ENCODE measurements at regions not wholly inside any gene's neighbourhood (a gene's known extent, or its start where the extent isn't known, plus 50 kb on each side); places are given as distances from the start of the nearest gene placed in this dataset.

DNA sequence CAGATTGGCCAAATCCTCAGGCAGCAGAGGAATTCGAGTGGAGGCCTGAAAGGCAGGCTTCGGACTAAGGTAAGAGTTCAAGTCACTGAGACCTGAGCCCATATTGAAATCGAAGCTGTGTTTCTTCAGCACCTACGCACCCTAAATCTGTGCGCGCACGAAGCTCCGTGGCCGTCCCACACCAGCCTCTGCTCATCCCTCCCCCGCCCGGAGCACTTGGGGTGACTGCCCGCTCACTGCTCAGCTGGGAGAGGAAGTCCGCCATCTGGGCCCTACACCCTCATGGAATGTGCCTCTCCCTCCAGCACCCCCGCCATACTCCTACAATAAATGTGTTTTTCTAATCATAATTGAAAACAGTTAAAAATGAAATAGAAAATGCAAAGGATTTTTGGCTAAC, 734.5 kb downstream of the GALR1 start:
- Histone ChIP-seq H2AFZ (ENCODE audit: low read depth) (no peak overlapping the region), H4K20me1 (ENCODE audit: insufficient read depth) (no peaks in the 10 kb centered on the region), H3K79me2 (ENCODE audit: insufficient read depth, low read depth) (no peaks in the 10 kb centered on the region), H3K9ac (no peak overlapping the region), H3K4me2 (no peak overlapping the region), H3K27ac (no peak overlapping the region), H3K4me3 (IDR thresholded peaks at IDR 0.05; ENCODE audit: insufficient read depth, low read depth, low read length) (no peak overlapping the region), H3K27me3 (ENCODE audit: insufficient read depth, low read depth) (no peaks in the 10 kb centered on the region), H3K36me3 (ENCODE audit: insufficient read depth) (no peaks in the 10 kb centered on the region), H3K4me1 (ENCODE audit: low read depth, poor library complexity, severe bottlenecking) (no peaks in the 10 kb centered on the region)
- TF ChIP-seq, protein P1, sequence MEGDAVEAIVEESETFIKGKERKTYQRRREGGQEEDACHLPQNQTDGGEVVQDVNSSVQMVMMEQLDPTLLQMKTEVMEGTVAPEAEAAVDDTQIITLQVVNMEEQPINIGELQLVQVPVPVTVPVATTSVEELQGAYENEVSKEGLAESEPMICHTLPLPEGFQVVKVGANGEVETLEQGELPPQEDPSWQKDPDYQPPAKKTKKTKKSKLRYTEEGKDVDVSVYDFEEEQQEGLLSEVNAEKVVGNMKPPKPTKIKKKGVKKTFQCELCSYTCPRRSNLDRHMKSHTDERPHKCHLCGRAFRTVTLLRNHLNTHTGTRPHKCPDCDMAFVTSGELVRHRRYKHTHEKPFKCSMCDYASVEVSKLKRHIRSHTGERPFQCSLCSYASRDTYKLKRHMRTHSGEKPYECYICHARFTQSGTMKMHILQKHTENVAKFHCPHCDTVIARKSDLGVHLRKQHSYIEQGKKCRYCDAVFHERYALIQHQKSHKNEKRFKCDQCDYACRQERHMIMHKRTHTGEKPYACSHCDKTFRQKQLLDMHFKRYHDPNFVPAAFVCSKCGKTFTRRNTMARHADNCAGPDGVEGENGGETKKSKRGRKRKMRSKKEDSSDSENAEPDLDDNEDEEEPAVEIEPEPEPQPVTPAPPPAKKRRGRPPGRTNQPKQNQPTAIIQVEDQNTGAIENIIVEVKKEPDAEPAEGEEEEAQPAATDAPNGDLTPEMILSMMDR (conservative IDR thresholded peaks at IDR 0.05; ENCODE audit: low read depth, low read length) = no peak

DNA sequence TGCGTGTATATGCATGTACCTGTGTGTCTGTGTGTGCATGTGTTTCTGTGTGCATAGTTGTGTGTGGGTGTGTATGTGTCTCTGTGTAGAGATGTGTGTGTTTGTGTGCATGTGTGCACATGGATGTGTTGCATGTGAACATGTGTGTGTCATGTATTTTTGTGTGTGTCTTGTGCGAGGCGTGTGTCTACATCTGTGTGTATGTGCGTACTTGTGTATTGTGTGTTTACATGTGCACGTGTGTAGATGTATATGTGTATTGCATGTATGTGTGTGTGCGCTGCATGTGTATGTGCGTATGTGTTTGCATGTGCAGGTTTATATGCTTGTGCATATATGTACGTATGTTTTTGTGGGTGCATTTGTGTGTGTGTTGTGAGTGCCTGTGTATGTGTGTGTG, 735.2 kb downstream of the GALR1 start:
- H3K79me2 ChIP-seq (ENCODE audit: insufficient read depth, low read depth) = no peaks in the 10 kb centered on the region
- no peak overlapping the region for H3K4me2 ChIP-seq
- no peak overlapping the region for H3K9ac ChIP-seq
- no peak overlapping the region for H3K27ac ChIP-seq
- H3K4me3 ChIP-seq (IDR thresholded peaks at IDR 0.05; ENCODE audit: insufficient read depth, low read depth, low read length) = no peak overlapping the region
- H2AFZ ChIP-seq (ENCODE audit: low read depth) = no peak overlapping the region
- no peaks in the 10 kb centered on the region for H3K4me1 ChIP-seq (ENCODE audit: low read depth, poor library complexity, severe bottlenecking)
- TF ChIP-seq, protein P1 (conservative IDR thresholded peaks at IDR 0.05; ENCODE audit: low read depth, low read length) = no peak
- no peaks in the 10 kb centered on the region for H3K36me3 ChIP-seq (ENCODE audit: insufficient read depth)
- H4K20me1 ChIP-seq (ENCODE audit: insufficient read depth) = no peaks in the 10 kb centered on the region
- H3K27me3 ChIP-seq (ENCODE audit: insufficient read depth, low read depth) = no peaks in the 10 kb centered on the region

DNA sequence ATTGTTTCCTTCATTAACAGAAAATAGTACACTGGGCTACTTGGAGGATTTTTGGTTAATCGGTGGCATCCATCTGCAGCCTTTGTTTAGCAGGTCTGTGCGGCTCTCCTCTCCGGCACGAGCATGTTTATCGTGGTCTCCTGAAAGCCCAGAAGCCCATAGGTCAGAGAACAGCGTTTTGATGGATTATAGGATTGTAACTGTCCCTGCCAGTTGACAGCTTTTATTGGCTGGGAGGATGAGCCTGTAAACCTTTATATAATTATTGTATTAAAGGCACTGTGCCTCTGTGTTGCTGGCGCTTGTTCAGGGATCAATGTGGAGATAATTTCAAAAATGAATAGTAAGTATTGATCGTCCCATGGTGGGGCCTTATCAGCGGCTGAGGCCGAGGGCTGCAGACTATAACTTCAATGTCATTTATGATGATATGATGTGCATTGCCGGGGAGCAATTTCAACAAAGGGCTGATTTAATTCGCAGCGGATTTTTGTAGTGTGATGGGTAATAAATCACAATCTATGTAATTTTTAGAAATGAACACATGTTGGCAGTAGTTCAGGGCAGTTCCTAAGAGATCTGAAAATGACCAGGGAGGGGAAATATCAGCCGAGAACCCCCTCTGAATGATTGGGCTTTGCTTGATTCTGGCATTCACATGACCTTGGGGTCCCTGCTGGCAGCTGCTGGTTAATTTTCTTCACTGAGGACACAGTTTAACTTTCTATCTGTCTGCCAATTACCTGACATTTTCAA, 736.1 kb downstream of the GALR1 start:
- H3K4me3 ChIP-seq (IDR thresholded peaks at IDR 0.05; ENCODE audit: insufficient read depth, low read depth, low read length) = no peak overlapping the region
- H3K4me1 ChIP-seq (ENCODE audit: low read depth, poor library complexity, severe bottlenecking) = no peaks in the 10 kb centered on the region
- H3K79me2 ChIP-seq (ENCODE audit: insufficient read depth, low read depth) = no peaks in the 10 kb centered on the region
- H3K36me3 ChIP-seq (ENCODE audit: insufficient read depth) = no peaks in the 10 kb centered on the region
- no peak overlapping the region for H3K9ac ChIP-seq
- no peaks in the 10 kb centered on the region for H4K20me1 ChIP-seq (ENCODE audit: insufficient read depth)
- no peaks in the 10 kb centered on the region for H3K27me3 ChIP-seq (ENCODE audit: insufficient read depth, low read depth)
- H3K4me2 ChIP-seq = no peak overlapping the region
- TF ChIP-seq, protein P1 (conservative IDR thresholded peaks at IDR 0.05; ENCODE audit: low read depth, low read length) = no peak
- H3K27ac ChIP-seq = no peak overlapping the region
- H2AFZ ChIP-seq (ENCODE audit: low read depth) = no peak overlapping the region

DNA sequence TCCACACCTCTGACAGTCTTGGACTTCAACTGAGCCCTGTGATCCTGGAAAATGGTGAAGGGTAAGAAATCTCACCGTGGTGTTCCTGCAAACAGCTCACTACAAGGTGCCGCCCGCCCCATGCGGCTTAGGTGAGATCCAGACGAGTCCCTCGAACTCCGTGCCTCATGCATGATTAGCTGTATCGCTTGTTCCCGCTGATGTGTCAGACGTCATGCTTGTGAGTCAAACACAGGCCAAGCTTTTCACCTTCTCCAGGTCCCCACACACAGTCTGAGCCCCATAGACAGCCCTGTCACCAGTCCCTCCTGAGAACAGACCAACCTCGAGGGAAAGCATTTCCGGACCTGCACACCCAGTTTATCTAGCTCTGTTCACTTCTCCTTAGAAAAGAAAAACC, 740.5 kb downstream of the GALR1 start:
- Histone ChIP-seq H3K4me3 (IDR thresholded peaks at IDR 0.05; ENCODE audit: insufficient read depth, low read depth, low read length) (no peak overlapping the region), H3K9ac (no peak overlapping the region), H3K27ac (no peak overlapping the region), H3K4me2 (no peak overlapping the region), H4K20me1 (ENCODE audit: insufficient read depth) (no peaks in the 10 kb centered on the region), H3K36me3 (ENCODE audit: insufficient read depth) (no peaks in the 10 kb centered on the region), H2AFZ (ENCODE audit: low read depth) (no peak overlapping the region), H3K4me1 (ENCODE audit: low read depth, poor library complexity, severe bottlenecking) (no peaks in the 10 kb centered on the region), H3K27me3 (ENCODE audit: insufficient read depth, low read depth) (no peaks in the 10 kb centered on the region), H3K79me2 (ENCODE audit: insufficient read depth, low read depth) (no peaks in the 10 kb centered on the region)
- TF ChIP-seq, protein P1 (conservative IDR thresholded peaks at IDR 0.05; ENCODE audit: low read depth, low read length) = no peak

All from KMS-11 (cell line).